ENCODE measurements at regions not wholly inside any gene's neighbourhood (a gene's known extent, or its start where the extent isn't known, plus 50 kb on each side); places are given as distances from the start of the nearest gene placed in this dataset.
A peak's percentile ranks its signal among the peaks of the same experiment; 100 is the strongest.

GRCh38 chr13:111876506-111876905 is 190.4 kb upstream of the SOX1 start:
- WGBS (ENCODE audit: insufficient coverage, low coverage, low lambda C conversion rate, missing lambda C conversion rate) = 18% methylated on average over 3 of the region's 4 CpGs
- DNase-seq (no peak), ATAC-seq (no peak)
- Histone ChIP-seq H3K4me3 (no peak overlapping the region), H3K4me1 (no peaks in the 10 kb centered on the region), H3K27ac (no peak overlapping the region), H3K36me3 (no peaks in the 10 kb centered on the region), H3K9me3 (no peaks in the 10 kb centered on the region), H3K27me3 (no peaks in the 10 kb centered on the region)
- intact Hi-C loops (cut with DNase I) = no loop called here
- no peak for TF ChIP-seq CTCF (IDR thresholded peaks at IDR 0.05)
- no peak for TF ChIP-seq POLR2A (IDR thresholded peaks at IDR 0.05)

GRCh38 chr13:111877906-111878305 is 189.0 kb upstream of the SOX1 start:
- no peak for DNase-seq
- intact Hi-C loops (cut with DNase I) = no loop called here

GRCh38 chr13:111879719-111880118 is 187.2 kb upstream of the SOX1 start:
- WGBS (ENCODE audit: insufficient coverage, low coverage, low lambda C conversion rate, missing lambda C conversion rate) = 64% methylated on average over 3 of the region's 5 CpGs
- intact Hi-C loops (cut with DNase I) = no loop called here
- DNase-seq = no peak

More at GRCh38 chr13:111877906-111878305, 189.0 kb upstream of the SOX1 start:
- no peaks in the 10 kb centered on the region for H3K27me3 ChIP-seq
- H3K4me3 ChIP-seq = no peak overlapping the region
- no peak for ATAC-seq
- H3K36me3 ChIP-seq = no peaks in the 10 kb centered on the region
- H3K9me3 ChIP-seq = no peaks in the 10 kb centered on the region
- 77% methylated on average over 8 of the region's 12 CpGs for WGBS (ENCODE audit: insufficient coverage, low coverage, low lambda C conversion rate, missing lambda C conversion rate)
- no peak for TF ChIP-seq CTCF (IDR thresholded peaks at IDR 0.05)
- H3K27ac ChIP-seq = no peak overlapping the region
- no peaks in the 10 kb centered on the region for H3K4me1 ChIP-seq

GRCh38 chr13:111880185-111880584 is 186.8 kb upstream of the SOX1 start:
- H3K9me3 ChIP-seq = no peaks in the 10 kb centered on the region
- no peak overlapping the region for H3K4me3 ChIP-seq
- WGBS (ENCODE audit: insufficient coverage, low coverage, low lambda C conversion rate, missing lambda C conversion rate) = 33% methylated on average over 5 of the region's 6 CpGs
- TF ChIP-seq POLR2A (IDR thresholded peaks at IDR 0.05) = no peak
- TF ChIP-seq CTCF (IDR thresholded peaks at IDR 0.05) = no peak
- H3K27me3 ChIP-seq = no peaks in the 10 kb centered on the region
- no peaks in the 10 kb centered on the region for H3K36me3 ChIP-seq
- ATAC-seq (no peak), DNase-seq (peak in 1 of 3 donors; percentile 25)
- no peaks in the 10 kb centered on the region for H3K4me1 ChIP-seq
- H3K27ac ChIP-seq = no peak overlapping the region
- intact Hi-C loops (cut with DNase I) = no loop called here

More at GRCh38 chr13:111879719-111880118, 187.2 kb upstream of the SOX1 start:
- Histone ChIP-seq H3K9me3 (no peaks in the 10 kb centered on the region), H3K27me3 (no peaks in the 10 kb centered on the region), H3K4me1 (no peaks in the 10 kb centered on the region), H3K27ac (no peak overlapping the region), H3K4me3 (no peak overlapping the region), H3K36me3 (no peaks in the 10 kb centered on the region)
- no peak for ATAC-seq
- TF ChIP-seq POLR2A (IDR thresholded peaks at IDR 0.05) (no peak), CTCF (IDR thresholded peaks at IDR 0.05) (no peak)

GRCh38 chr13:111881700-111882099 is 185.2 kb upstream of the SOX1 start:
- H3K27me3 ChIP-seq = no peaks in the 10 kb centered on the region
- DNase-seq (no peak), ATAC-seq (no peak)
- H3K9me3 ChIP-seq = no peaks in the 10 kb centered on the region
- H3K27ac ChIP-seq = no peak overlapping the region
- H3K4me3 ChIP-seq = no peak overlapping the region
- TF ChIP-seq CTCF (IDR thresholded peaks at IDR 0.05) (no peak), POLR2A (IDR thresholded peaks at IDR 0.05) (no peak)
- intact Hi-C loops (cut with DNase I) = no loop called here
- H3K36me3 ChIP-seq = no peaks in the 10 kb centered on the region
- 80% methylated on average over 1 of the region's 8 CpGs for WGBS (ENCODE audit: insufficient coverage, low coverage, low lambda C conversion rate, missing lambda C conversion rate)
- H3K4me1 ChIP-seq = no peaks in the 10 kb centered on the region
